ENCODE measurements at regions not wholly inside any gene's neighbourhood (a gene's known extent, or its start where the extent isn't known, plus 50 kb on each side); places are given as distances from the start of the nearest gene placed in this dataset.

- TF ChIP-seq POLR2AphosphoS5 (IDR thresholded peaks at IDR 0.05) (peak in 2 of 3 donors; percentile 38 to 53), CTCF (IDR thresholded peaks at IDR 0.05) (no peak), POLR2A (IDR thresholded peaks at IDR 0.05) (no peak)
Observed at GRCh38 chr18:34659579-34660517, 50.2 kb upstream of the DTNA start.

All from breast epithelium (tissue), 3 donors.